ENCODE measurements at regions not wholly inside any gene's neighbourhood (a gene's known extent, or its start where the extent isn't known, plus 50 kb on each side); places are given as distances from the start of the nearest gene placed in this dataset.

- TF ChIP-seq ATF2 (CRISPR knock-in tag; IDR thresholded peaks at IDR 0.05) (no peak), NR3C1 (CRISPR knock-in tag; IDR thresholded peaks at IDR 0.05) (no peak), FOXK2 (conservative IDR thresholded peaks at IDR 0.05 in 1 of 2, IDR thresholded peaks at IDR 0.05 in 1 of 2; ENCODE audit: low read depth in 2 of 2) (no peak), CTCF (IDR thresholded peaks at IDR 0.05 in 2 of 3, conservative IDR thresholded peaks at IDR 0.05 in 1 of 3; ENCODE audit: insufficient read depth in 2 of 3, low read depth in 1 of 3, low read length in 3 of 3) (no peak), POLR2AphosphoS5 (IDR thresholded peaks at IDR 0.05; ENCODE audit: control insufficient read depth, insufficient read depth, low read depth, low read length) (no peak), ZBTB8A (IDR thresholded peaks at IDR 0.05; ENCODE audit: partially characterized antibody) (no peak), RFX1 (IDR thresholded peaks at IDR 0.05) (no peak)
These were observed 306.0 kb downstream of the MAF start for GRCh38 chr16:79294568-79294967.
